Gastrocnemius medialis (tissue), 4 donors: ENCODE measurements at regions not wholly inside any gene's neighbourhood (a gene's known extent, or its start where the extent isn't known, plus 50 kb on each side); places are given as distances from the start of the nearest gene placed in this dataset.

Experiments
- CTCF ChIP-seq, 5 experiments: fragments of 450-650 bp in 3 of 5; fragments of 200-600 bp in 2 of 5; sonication (generic) in 2 of 5; IDR thresholded peaks in 4 of 5; conservative IDR thresholded peaks in 1 of 5; 1 replicate in 4 of 5; 2 replicates in 1 of 5; pipeline ENCODE4 v1.5.1; 2016 to 2019; ENCODE audit warnings: antibody characterized with exemption in 5 of 5, mild to moderate bottlenecking in 3 of 5, moderate library complexity in 3 of 5
- POLR2A ChIP-seq, 2 donors: fragments of 450-650 bp; IDR thresholded peaks; one replicate each; pipeline ENCODE4 v1.6.1; 2017; ENCODE audit warnings: antibody characterized with exemption in 2 of 2, mild to moderate bottlenecking in 2 of 2, moderate library complexity in 2 of 2

DNA sequence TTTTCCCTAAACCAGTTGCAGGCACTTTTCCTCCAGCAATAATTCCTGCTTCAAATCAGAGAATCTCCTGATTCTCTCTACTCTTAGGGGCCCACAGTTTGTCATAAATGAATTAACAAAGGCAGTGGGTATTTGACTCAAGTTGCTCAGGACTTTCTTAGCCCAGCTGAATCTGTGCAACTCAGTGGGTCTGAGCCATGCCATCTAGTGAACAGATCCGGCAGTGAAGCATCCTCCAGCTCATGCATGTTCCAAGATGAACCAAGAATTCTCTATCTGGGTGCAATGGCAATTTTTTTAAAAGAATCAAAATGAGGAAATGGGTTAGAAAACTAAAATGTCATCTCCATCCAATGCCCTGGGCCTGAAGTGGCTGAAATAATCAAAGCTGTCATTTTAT lies 575.2 kb upstream of the CDH11 start:
- TF ChIP-seq CTCF (IDR thresholded peaks at IDR 0.05 in 4 of 5, conservative IDR thresholded peaks at IDR 0.05 in 1 of 5) (no peak), POLR2A (IDR thresholded peaks at IDR 0.05) (no peak)
